Liver (tissue), 8 donors: ENCODE measurements at regions not wholly inside any gene's neighbourhood (a gene's known extent, or its start where the extent isn't known, plus 50 kb on each side); places are given as distances from the start of the nearest gene placed in this dataset.

Source experiments
- DNase-seq: peaks from one replicate; pipeline ENCODE4 v3.0.0-alpha.2; 2017; ENCODE audit warnings: low spot score
- H3K27ac ChIP-seq, 2 donors: one replicate each; pipeline ENCODE4 v1.7.0; 2013; ENCODE audit warnings: inconsistent platforms in 2 of 2, low read length in 2 of 2, control low read depth in 1 of 2, low read depth in 1 of 2, mild to moderate bottlenecking in 1 of 2
- H3K27me3 ChIP-seq, 4 donors: one replicate each; pipeline versions ENCODE4 v1.6.1 to v1.7.0; 2013; ENCODE audit warnings: low read length in 3 of 4, inconsistent platforms in 1 of 4, mild to moderate bottlenecking in 1 of 4, moderate library complexity in 1 of 4; ENCODE audit not compliant: control insufficient read depth in 4 of 4, insufficient read depth in 4 of 4
- H3K36me3 ChIP-seq, 4 donors: one replicate each; pipeline versions ENCODE4 v1.6.1 to v1.7.0; 2013; ENCODE audit warnings: low read length in 3 of 4, mild to moderate bottlenecking in 3 of 4, low read depth in 1 of 4, moderate library complexity in 1 of 4; ENCODE audit not compliant: control insufficient read depth in 4 of 4, insufficient read depth in 3 of 4
- H3K4me1 ChIP-seq, 4 donors: one replicate each; pipeline versions ENCODE4 v1.6.1 to v1.7.0; 2013; ENCODE audit warnings: low read length in 3 of 4, mild to moderate bottlenecking in 3 of 4, moderate library complexity in 1 of 4; ENCODE audit not compliant: control insufficient read depth in 4 of 4, insufficient read depth in 4 of 4
- H3K4me3 ChIP-seq, 3 donors: one replicate each; pipeline versions ENCODE4 v1.6.1 to v1.7.0; 2013; ENCODE audit warnings: low read length in 3 of 3, control low read depth in 1 of 3, low read depth in 1 of 3, mild to moderate bottlenecking in 1 of 3
- H3K9ac ChIP-seq, 2 donors: one replicate each; pipeline ENCODE4 v1.7.0; 2013; ENCODE audit warnings: low read length in 2 of 2, mild to moderate bottlenecking in 2 of 2, moderate library complexity in 2 of 2, control low read depth in 1 of 2, low read depth in 1 of 2
- H3K9me3 ChIP-seq, 4 donors: one replicate each; pipeline versions ENCODE4 v1.6.1 to v1.7.0; 2013; ENCODE audit warnings: low read length in 3 of 4; ENCODE audit not compliant: control insufficient read depth in 4 of 4
- EGR1 ChIP-seq, 2 donors: IDR thresholded peaks; 2 replicates each; pipeline ENCODE4 v1.6.1; 2016 to 2018; ENCODE audit warnings: antibody characterized with exemption in 2 of 2, low read depth in 2 of 2
- FOXA1 ChIP-seq: IDR thresholded peaks from 2 replicates; pipeline ENCODE4 v1.6.1; 2016; ENCODE audit warnings: antibody characterized with exemption
- FOXA2 ChIP-seq: IDR thresholded peaks from 2 replicates; pipeline ENCODE4 v1.6.1; 2016; ENCODE audit warnings: antibody characterized with exemption
- GABPA ChIP-seq, 2 donors: IDR thresholded peaks in 1 of 2; conservative IDR thresholded peaks in 1 of 2; 2 replicates each; pipeline ENCODE4 v1.6.1; 2016; ENCODE audit warnings: antibody characterized with exemption in 2 of 2, mild to moderate bottlenecking in 1 of 2, moderate library complexity in 1 of 2
- HNF4A ChIP-seq, 2 donors: conservative IDR thresholded peaks; 2 replicates each; pipeline ENCODE4 v1.6.1; 2016; ENCODE audit warnings: antibody characterized with exemption in 2 of 2, mild to moderate bottlenecking in 2 of 2
- HNF4G ChIP-seq: IDR thresholded peaks from 2 replicates; pipeline ENCODE4 v1.6.1; 2016; ENCODE audit warnings: antibody characterized with exemption
- JUND ChIP-seq, 2 donors: IDR thresholded peaks; 2 replicates each; pipeline ENCODE4 v1.6.1; 2016; ENCODE audit warnings: antibody characterized with exemption in 2 of 2
- NR2F2 ChIP-seq: IDR thresholded peaks from 2 replicates; pipeline ENCODE4 v1.6.1; 2016; ENCODE audit warnings: antibody characterized with exemption
- RAD21 ChIP-seq, 2 donors: IDR thresholded peaks; 2 replicates each; pipeline ENCODE4 v1.6.1; 2016; ENCODE audit warnings: antibody characterized with exemption in 2 of 2, mild to moderate bottlenecking in 2 of 2
- RXRA ChIP-seq, 2 donors: IDR thresholded peaks; 2 replicates each; pipeline ENCODE4 v1.6.1; 2017 to 2018; ENCODE audit warnings: antibody characterized with exemption in 2 of 2, mild to moderate bottlenecking in 1 of 2
- SP1 ChIP-seq: IDR thresholded peaks from 2 replicates; pipeline ENCODE4 v1.6.1; 2018; ENCODE audit warnings: antibody characterized with exemption, mild to moderate bottlenecking
- TAF1 ChIP-seq: conservative IDR thresholded peaks from 2 replicates; pipeline ENCODE4 v1.6.1; 2016; ENCODE audit warnings: antibody characterized with exemption, mild to moderate bottlenecking
- YY1 ChIP-seq: IDR thresholded peaks from 2 replicates; pipeline ENCODE4 v1.6.1; 2016; ENCODE audit warnings: antibody characterized with exemption, mild to moderate bottlenecking
- WGBS: extraction: QIAGEN DNeasy Blood & Tissue Kit; methylation state at CpG from one replicate; pipeline ENCODE4 v1.1.7; 2013; 5-methylcytosine and 5-hydroxymethylcytosine counted together
- TF ChIP-seq, protein P1 (sequence below): IDR thresholded peaks from 2 replicates; pipeline ENCODE4 v1.6.1; 2016; ENCODE audit warnings: antibody characterized with exemption
- TF ChIP-seq, protein P2 (sequence below): IDR thresholded peaks from 2 replicates; pipeline ENCODE4 v1.6.1; 2016; ENCODE audit warnings: antibody characterized with exemption
- TF ChIP-seq, protein P3 (sequence below): IDR thresholded peaks from 2 replicates; pipeline ENCODE4 v1.6.1; 2016; ENCODE audit warnings: antibody characterized with exemption, mild to moderate bottlenecking
- TF ChIP-seq, protein P4 (sequence below): IDR thresholded peaks from 2 replicates; pipeline ENCODE4 v1.6.1; 2016; ENCODE audit warnings: antibody characterized with exemption
- TF ChIP-seq, protein P5 (sequence below): fragments of 150-350 bp; IDR thresholded peaks from 2 replicates; pipeline ENCODE4 v1.5.1; 2017; ENCODE audit warnings: improper control_type of control experiment, low read depth, low read length; ENCODE audit not compliant: missing input control
- donor health status: healthy.
- donor health status: healthy.
- donor health status: healthy.
- donor health status: healthy.
- donor health status: healthy.

DNA sequence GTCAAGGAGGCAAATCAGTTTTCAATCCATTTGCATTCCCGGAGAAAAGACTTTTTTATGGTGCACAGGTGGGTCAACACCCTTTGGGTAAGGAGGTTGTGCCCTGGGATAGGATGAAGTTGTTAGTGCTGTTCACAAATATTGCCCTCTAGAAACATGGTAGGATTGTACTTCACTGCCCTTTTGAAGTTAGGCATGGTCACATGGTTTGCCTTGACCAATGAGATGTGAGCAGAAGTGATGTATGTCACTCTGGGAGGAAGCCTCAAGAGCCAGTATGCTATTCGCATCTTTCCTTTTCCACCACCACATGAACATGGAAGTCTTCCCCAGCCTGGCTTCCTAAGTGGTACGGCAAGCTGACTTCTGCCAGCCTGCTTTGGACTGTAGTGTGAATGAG lies 182.7 kb downstream of the TMX1 start (continued):
- TF ChIP-seq, protein P1, sequence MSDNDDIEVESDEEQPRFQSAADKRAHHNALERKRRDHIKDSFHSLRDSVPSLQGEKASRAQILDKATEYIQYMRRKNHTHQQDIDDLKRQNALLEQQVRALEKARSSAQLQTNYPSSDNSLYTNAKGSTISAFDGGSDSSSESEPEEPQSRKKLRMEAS = no peak
- TF ChIP-seq, protein P2, sequence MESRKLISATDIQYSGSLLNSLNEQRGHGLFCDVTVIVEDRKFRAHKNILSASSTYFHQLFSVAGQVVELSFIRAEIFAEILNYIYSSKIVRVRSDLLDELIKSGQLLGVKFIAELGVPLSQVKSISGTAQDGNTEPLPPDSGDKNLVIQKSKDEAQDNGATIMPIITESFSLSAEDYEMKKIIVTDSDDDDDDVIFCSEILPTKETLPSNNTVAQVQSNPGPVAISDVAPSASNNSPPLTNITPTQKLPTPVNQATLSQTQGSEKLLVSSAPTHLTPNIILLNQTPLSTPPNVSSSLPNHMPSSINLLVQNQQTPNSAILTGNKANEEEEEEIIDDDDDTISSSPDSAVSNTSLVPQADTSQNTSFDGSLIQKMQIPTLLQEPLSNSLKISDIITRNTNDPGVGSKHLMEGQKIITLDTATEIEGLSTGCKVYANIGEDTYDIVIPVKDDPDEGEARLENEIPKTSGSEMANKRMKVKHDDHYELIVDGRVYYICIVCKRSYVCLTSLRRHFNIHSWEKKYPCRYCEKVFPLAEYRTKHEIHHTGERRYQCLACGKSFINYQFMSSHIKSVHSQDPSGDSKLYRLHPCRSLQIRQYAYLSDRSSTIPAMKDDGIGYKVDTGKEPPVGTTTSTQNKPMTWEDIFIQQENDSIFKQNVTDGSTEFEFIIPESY = no peak

DNA sequence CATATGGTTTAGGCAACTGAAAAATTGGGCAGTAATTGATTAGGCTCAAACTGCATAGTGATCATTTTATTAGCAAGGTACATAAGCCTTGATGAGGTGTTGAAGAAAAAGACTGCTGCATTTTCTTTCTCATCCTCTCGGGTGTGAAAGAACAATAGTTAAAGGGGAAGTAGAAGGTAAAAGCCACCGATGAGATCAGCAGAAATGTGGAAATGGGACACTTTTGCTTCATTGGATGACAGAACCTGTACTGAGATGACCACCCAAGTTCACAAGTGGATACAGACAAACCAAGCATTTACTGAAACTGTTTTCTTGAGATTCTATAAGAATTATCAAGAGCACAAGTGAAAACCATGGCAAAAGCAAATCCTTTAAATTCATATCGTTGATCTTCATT lies 184.0 kb downstream of the TMX1 start:
- Histone ChIP-seq H3K27ac (no peak overlapping the region), H3K9ac (no peak overlapping the region), H3K4me1 (peaks cover 0 to 3% (median 0%) of the 10 kb centered on the region in 4 donors), H3K27me3 (no peaks in the 10 kb centered on the region), H3K9me3 (peaks cover 0 to 5% (median under 1%) of the 10 kb centered on the region in 4 donors), H3K36me3 (no peaks in the 10 kb centered on the region), H3K4me3 (no peak overlapping the region)
- DNase-seq = no peak
- no peak for TF ChIP-seq HNF4G
- TF ChIP-seq YY1 = no peak
- TF ChIP-seq SP1 = no peak
- no peak for TF ChIP-seq EGR1 (IDR thresholded peaks at IDR 0.05; ENCODE audit: low read depth in 2 of 2)
- TF ChIP-seq RAD21 (IDR thresholded peaks at IDR 0.05) = no peak
- TF ChIP-seq, protein P3, sequence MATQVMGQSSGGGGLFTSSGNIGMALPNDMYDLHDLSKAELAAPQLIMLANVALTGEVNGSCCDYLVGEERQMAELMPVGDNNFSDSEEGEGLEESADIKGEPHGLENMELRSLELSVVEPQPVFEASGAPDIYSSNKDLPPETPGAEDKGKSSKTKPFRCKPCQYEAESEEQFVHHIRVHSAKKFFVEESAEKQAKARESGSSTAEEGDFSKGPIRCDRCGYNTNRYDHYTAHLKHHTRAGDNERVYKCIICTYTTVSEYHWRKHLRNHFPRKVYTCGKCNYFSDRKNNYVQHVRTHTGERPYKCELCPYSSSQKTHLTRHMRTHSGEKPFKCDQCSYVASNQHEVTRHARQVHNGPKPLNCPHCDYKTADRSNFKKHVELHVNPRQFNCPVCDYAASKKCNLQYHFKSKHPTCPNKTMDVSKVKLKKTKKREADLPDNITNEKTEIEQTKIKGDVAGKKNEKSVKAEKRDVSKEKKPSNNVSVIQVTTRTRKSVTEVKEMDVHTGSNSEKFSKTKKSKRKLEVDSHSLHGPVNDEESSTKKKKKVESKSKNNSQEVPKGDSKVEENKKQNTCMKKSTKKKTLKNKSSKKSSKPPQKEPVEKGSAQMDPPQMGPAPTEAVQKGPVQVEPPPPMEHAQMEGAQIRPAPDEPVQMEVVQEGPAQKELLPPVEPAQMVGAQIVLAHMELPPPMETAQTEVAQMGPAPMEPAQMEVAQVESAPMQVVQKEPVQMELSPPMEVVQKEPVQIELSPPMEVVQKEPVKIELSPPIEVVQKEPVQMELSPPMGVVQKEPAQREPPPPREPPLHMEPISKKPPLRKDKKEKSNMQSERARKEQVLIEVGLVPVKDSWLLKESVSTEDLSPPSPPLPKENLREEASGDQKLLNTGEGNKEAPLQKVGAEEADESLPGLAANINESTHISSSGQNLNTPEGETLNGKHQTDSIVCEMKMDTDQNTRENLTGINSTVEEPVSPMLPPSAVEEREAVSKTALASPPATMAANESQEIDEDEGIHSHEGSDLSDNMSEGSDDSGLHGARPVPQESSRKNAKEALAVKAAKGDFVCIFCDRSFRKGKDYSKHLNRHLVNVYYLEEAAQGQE = no peak
- TF ChIP-seq FOXA1 = no peak
- no peak for TF ChIP-seq FOXA2
- TF ChIP-seq, protein P2 = no peak
- TF ChIP-seq, protein P4, sequence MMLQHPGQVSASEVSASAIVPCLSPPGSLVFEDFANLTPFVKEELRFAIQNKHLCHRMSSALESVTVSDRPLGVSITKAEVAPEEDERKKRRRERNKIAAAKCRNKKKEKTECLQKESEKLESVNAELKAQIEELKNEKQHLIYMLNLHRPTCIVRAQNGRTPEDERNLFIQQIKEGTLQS = no peak
- TF ChIP-seq, protein P5, sequence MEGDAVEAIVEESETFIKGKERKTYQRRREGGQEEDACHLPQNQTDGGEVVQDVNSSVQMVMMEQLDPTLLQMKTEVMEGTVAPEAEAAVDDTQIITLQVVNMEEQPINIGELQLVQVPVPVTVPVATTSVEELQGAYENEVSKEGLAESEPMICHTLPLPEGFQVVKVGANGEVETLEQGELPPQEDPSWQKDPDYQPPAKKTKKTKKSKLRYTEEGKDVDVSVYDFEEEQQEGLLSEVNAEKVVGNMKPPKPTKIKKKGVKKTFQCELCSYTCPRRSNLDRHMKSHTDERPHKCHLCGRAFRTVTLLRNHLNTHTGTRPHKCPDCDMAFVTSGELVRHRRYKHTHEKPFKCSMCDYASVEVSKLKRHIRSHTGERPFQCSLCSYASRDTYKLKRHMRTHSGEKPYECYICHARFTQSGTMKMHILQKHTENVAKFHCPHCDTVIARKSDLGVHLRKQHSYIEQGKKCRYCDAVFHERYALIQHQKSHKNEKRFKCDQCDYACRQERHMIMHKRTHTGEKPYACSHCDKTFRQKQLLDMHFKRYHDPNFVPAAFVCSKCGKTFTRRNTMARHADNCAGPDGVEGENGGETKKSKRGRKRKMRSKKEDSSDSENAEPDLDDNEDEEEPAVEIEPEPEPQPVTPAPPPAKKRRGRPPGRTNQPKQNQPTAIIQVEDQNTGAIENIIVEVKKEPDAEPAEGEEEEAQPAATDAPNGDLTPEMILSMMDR = no peak
- TF ChIP-seq HNF4A (conservative IDR thresholded peaks at IDR 0.05) = no peak
- TF ChIP-seq, protein P1 = no peak
- no peak for TF ChIP-seq NR2F2
- no peak for TF ChIP-seq JUND (IDR thresholded peaks at IDR 0.05)
- TF ChIP-seq TAF1 = no peak
- TF ChIP-seq GABPA (IDR thresholded peaks at IDR 0.05 in 1 of 2, conservative IDR thresholded peaks at IDR 0.05 in 1 of 2) = no peak
- TF ChIP-seq RXRA (IDR thresholded peaks at IDR 0.05) = no peak
- 73% methylated on average over 3 of the region's 3 CpGs for WGBS
